Mammary epithelial cell (primary cell): ENCODE measurements at regions not wholly inside any gene's neighbourhood (a gene's known extent, or its start where the extent isn't known, plus 50 kb on each side); places are given as distances from the start of the nearest gene placed in this dataset.

Experiments used
- CTCF ChIP-seq, 2 donors: IDR thresholded peaks in 1 of 2; conservative IDR thresholded peaks in 1 of 2; 2 replicates each; pipeline ENCODE4 v1.5.1; 2011 to 2012; ENCODE audit warnings: inconsistent platforms in 2 of 2, low read length in 2 of 2, mild to moderate bottlenecking in 2 of 2, control low read depth in 1 of 2, low read depth in 1 of 2; ENCODE audit not compliant: insufficient read depth in 1 of 2; ENCODE audit errors: extremely low read depth in 1 of 2
- EZH2 ChIP-seq: IDR thresholded peaks from 2 replicates; pipeline ENCODE4 v1.6.1; 2012; ENCODE audit warnings: low read length, inconsistent platforms, borderline replicate concordance

- TF ChIP-seq CTCF (conservative IDR thresholded peaks at IDR 0.05 in 1 of 2, IDR thresholded peaks at IDR 0.05 in 1 of 2; ENCODE audit: extremely low read depth in 1 of 2, insufficient read depth in 1 of 2, low read depth in 1 of 2, low read length in 2 of 2) (no peak), EZH2 (no peak)
These were observed 193.5 kb upstream of the ZEB2 start for GRCh38 chr2:144713410-144713809.
